SK-N-SH (cell line): ENCODE measurements at regions not wholly inside any gene's neighbourhood (a gene's known extent, or its start where the extent isn't known, plus 50 kb on each side); places are given as distances from the start of the nearest gene placed in this dataset.

Experiments used
- CTCF ChIA-PET: fragments of 300-600, 350-600 bp; formaldehyde crosslinking; extraction: SDS; loops from one replicate; lab custom pipeline; 2021; lab: Yijun Ruan, JAX
- POLR2A ChIA-PET: fragments of 350-600 bp; sonication (Branson Sonifier 250); formaldehyde crosslinking; extraction: SDS; loops from one replicate; lab custom pipeline; 2020; ENCODE audit warnings: antibody characterized with exemption, inconsistent platforms; lab: Yijun Ruan, JAX
- DNase-seq: peaks from one replicate; pipeline ENCODE4 v3.0.0; 2012
- H2AFZ ChIP-seq: fragments of 200-600 bp; sonication (generic); 2 replicates; pipeline ENCODE4 v1.8.1; 2016; ENCODE audit warnings: antibody characterized with exemption, mild to moderate bottlenecking, low read depth
- H3F3A ChIP-seq: fragments of 200-600 bp; sonication (generic); replicated peaks from 2 replicates; pipeline ENCODE3; 2016; ENCODE audit warnings: antibody characterized with exemption, mild to moderate bottlenecking; ENCODE audit not compliant: insufficient read depth
- H3K27ac ChIP-seq, 2 experiments: fragments of 200-500 bp in 1 of 2; fragments of 200-600 bp in 1 of 2; sonication (Bioruptor generic) in 1 of 2; sonication (generic), shearing (Covaris generic) in 1 of 2; 2 replicates each; pipeline versions ENCODE4 v1.5.1 to v1.6.1; 2014 to 2016; ENCODE audit warnings: low read depth in 2 of 2, inconsistent platforms in 1 of 2, low read length in 1 of 2, mild to moderate bottlenecking in 1 of 2, mixed read lengths in 1 of 2
- H3K27me3 ChIP-seq: fragments of 200-600 bp; sonication (generic), shearing (Covaris generic); 2 replicates; pipeline ENCODE4 v1.6.1; 2016; ENCODE audit warnings: mixed run types; ENCODE audit not compliant: insufficient read depth
- H3K36me3 ChIP-seq, 2 experiments: fragments of 200-500 bp in 1 of 2; fragments of 200-600 bp in 1 of 2; sonication (Bioruptor generic) in 1 of 2; sonication (generic) in 1 of 2; replicated peaks in 1 of 2; 2 replicates each; pipeline versions ENCODE3 to v1.5.1; 2014 to 2016; ENCODE audit warnings: low read length in 1 of 2, mild to moderate bottlenecking in 1 of 2; ENCODE audit not compliant: insufficient read depth in 2 of 2, control insufficient read depth in 1 of 2
- H3K4me1 ChIP-seq, 2 experiments: fragments of 200-500 bp in 1 of 2; fragments of 200-600 bp in 1 of 2; sonication (Bioruptor generic) in 1 of 2; sonication (generic), shearing (Covaris generic) in 1 of 2; 2 replicates each; pipeline versions ENCODE4 v1.5.1 to v1.6.1; 2014 to 2016; ENCODE audit warnings: low read depth in 1 of 2, low read length in 1 of 2, mixed run types in 1 of 2; ENCODE audit not compliant: insufficient read depth in 2 of 2, control insufficient read depth in 1 of 2
- H3K4me2 ChIP-seq: fragments of 200-600 bp; sonication (generic), shearing (Covaris generic); 2 replicates; pipeline ENCODE4 v1.6.1; 2017; ENCODE audit warnings: mixed run types
- H3K4me3 ChIP-seq, 2 experiments: fragments of 200-500 bp in 1 of 2; fragments of 200-600 bp in 1 of 2; sonication (Bioruptor generic) in 1 of 2; sonication (generic), shearing (Covaris generic) in 1 of 2; 2 replicates each; pipeline versions ENCODE4 v1.5.1 to v1.8.1; 2014 to 2016; ENCODE audit warnings: low read depth in 2 of 2, inconsistent platforms in 1 of 2, low read length in 1 of 2, mild to moderate bottlenecking in 1 of 2, mixed read lengths in 1 of 2, moderate library complexity in 1 of 2
- H3K79me2 ChIP-seq: fragments of 200-600 bp; sonication (generic); 2 replicates; pipeline ENCODE4 v1.8.1; 2017; ENCODE audit warnings: mild to moderate bottlenecking; ENCODE audit not compliant: insufficient read depth
- H3K9ac ChIP-seq: fragments of 200-600 bp; sonication (generic); 2 replicates; pipeline ENCODE4 v1.6.1; 2017; ENCODE audit warnings: mixed run types
- H3K9me2 ChIP-seq: fragments of 200-600 bp; sonication (generic); 2 replicates; pipeline ENCODE4 v1.6.1; 2017; ENCODE audit warnings: mixed run types
- H3K9me3 ChIP-seq: fragments of 200-600 bp; sonication (generic); 2 replicates; pipeline ENCODE4 v1.6.1; 2017; ENCODE audit warnings: mixed run types, mild to moderate bottlenecking, moderate library complexity
- H4K20me1 ChIP-seq: fragments of 200-600 bp; sonication (generic); 2 replicates; pipeline ENCODE4 v1.6.1; 2017; ENCODE audit warnings: mild to moderate bottlenecking, mixed run types; ENCODE audit not compliant: insufficient read depth
- CTCF ChIP-seq: fragments of 200-600 bp; sonication (generic); IDR thresholded peaks from 2 replicates; pipeline ENCODE4 v1.6.1; 2017; ENCODE audit warnings: antibody characterized with exemption, mild to moderate bottlenecking, moderate library complexity
- FOSL2 ChIP-seq: IDR thresholded peaks from 2 replicates; pipeline ENCODE4 v1.4.0; 2012; ENCODE audit warnings: low read depth, mild to moderate bottlenecking, moderate library complexity, borderline replicate concordance
- FOXJ3 ChIP-seq: sonication (generic); formaldehyde crosslinking; IDR thresholded peaks from 2 replicates; pipeline ENCODE4 v1.5.1; 2020; ENCODE audit warnings: mild to moderate bottlenecking, missing genetic modification reagents
- GABPA ChIP-seq: IDR thresholded peaks from 2 replicates; pipeline ENCODE4 v1.4.0; 2012; ENCODE audit warnings: low read depth, mild to moderate bottlenecking
- JUND ChIP-seq: IDR thresholded peaks from 2 replicates; pipeline ENCODE4 v1.4.0; 2012
- MXI1 ChIP-seq: IDR thresholded peaks from 2 replicates; pipeline ENCODE4 v1.6.1; 2012; ENCODE audit warnings: mild to moderate bottlenecking, low read depth, low read length, improper control_type of control experiment
- RFX5 ChIP-seq: IDR thresholded peaks from 2 replicates; pipeline ENCODE4 v1.6.1; 2012; ENCODE audit warnings: mild to moderate bottlenecking, improper control_type of control experiment, low read length
- SIN3A ChIP-seq: IDR thresholded peaks from 2 replicates; pipeline ENCODE4 v1.6.1; 2012; ENCODE audit warnings: low read depth, mild to moderate bottlenecking, low read length, moderate library complexity, borderline replicate concordance
- TEAD4 ChIP-seq: IDR thresholded peaks from 2 replicates; pipeline ENCODE4 v1.4.0; 2012; ENCODE audit warnings: mild to moderate bottlenecking, borderline replicate concordance; ENCODE audit not compliant: insufficient read depth
- WGBS: methylation state at CpG from one replicate; pipeline ENCODE4 v1.1.6; 2017; ENCODE audit warnings: low lambda C conversion rate; 5-methylcytosine and 5-hydroxymethylcytosine counted together
- TF ChIP-seq, protein P1 (sequence below): IDR thresholded peaks from 2 replicates; pipeline ENCODE4 v1.6.1; 2012; ENCODE audit warnings: mild to moderate bottlenecking, low read depth, low read length, moderate library complexity
- TF ChIP-seq, protein P2 (sequence below): fragments of 150-350 bp; IDR thresholded peaks from 2 replicates; pipeline ENCODE4 v1.6.1; 2017; ENCODE audit warnings: antibody characterized with exemption, low read length, low read depth, borderline replicate concordance
- TF ChIP-seq, protein P3 (sequence below): IDR thresholded peaks from 2 replicates; pipeline ENCODE4 v1.4.0; 2012; ENCODE audit warnings: low read depth, borderline replicate concordance

DNA sequence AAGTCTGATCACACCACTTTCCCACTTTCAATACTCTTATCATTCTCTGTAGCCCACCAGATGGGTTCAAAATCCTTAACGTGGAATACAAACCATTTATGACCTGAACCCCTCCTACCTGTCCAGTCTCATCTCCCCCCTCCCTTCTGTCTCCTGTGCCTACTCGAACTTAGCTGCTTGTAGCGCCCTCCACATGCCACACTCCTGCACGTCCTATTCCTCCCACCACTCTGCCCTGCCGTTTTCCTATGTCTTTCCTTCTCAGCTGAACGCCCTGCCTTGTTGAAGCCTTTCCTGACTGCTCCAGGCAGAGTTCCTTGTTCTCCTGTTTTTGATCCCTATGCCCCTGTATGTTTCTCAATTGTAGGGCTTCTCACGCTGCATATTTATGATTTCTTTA is 390.1 kb downstream of the HRH4 start:
- Histone ChIP-seq H3K27ac (no peak overlapping the region), H3K27me3 (no peaks in the 10 kb centered on the region), H4K20me1 (no peaks in the 10 kb centered on the region), H2AFZ (no peak overlapping the region), H3K4me1 (no peaks in the 10 kb centered on the region), H3K9me2 (no peaks in the 10 kb centered on the region), H3K79me2 (no peaks in the 10 kb centered on the region), H3K9ac (no peak overlapping the region), H3F3A (no peaks in the 10 kb centered on the region), H3K9me3 (no peaks in the 10 kb centered on the region), H3K36me3 (no peaks in the 10 kb centered on the region), H3K4me3 (no peak overlapping the region), H3K4me2 (no peak overlapping the region)
- CTCF ChIA-PET = interaction anchor here (0.5 kb wide), 1 partner anchor 42 kb away, joined by 3 read pairs; no protein-coding TSS in a partner anchor
- POLR2A ChIA-PET = no interaction called here
- TF ChIP-seq MXI1 (no peak), TEAD4 (no peak), CTCF (no peak), SIN3A (no peak), JUND (no peak), GABPA (no peak), FOSL2 (no peak)
- TF ChIP-seq, protein P1, sequence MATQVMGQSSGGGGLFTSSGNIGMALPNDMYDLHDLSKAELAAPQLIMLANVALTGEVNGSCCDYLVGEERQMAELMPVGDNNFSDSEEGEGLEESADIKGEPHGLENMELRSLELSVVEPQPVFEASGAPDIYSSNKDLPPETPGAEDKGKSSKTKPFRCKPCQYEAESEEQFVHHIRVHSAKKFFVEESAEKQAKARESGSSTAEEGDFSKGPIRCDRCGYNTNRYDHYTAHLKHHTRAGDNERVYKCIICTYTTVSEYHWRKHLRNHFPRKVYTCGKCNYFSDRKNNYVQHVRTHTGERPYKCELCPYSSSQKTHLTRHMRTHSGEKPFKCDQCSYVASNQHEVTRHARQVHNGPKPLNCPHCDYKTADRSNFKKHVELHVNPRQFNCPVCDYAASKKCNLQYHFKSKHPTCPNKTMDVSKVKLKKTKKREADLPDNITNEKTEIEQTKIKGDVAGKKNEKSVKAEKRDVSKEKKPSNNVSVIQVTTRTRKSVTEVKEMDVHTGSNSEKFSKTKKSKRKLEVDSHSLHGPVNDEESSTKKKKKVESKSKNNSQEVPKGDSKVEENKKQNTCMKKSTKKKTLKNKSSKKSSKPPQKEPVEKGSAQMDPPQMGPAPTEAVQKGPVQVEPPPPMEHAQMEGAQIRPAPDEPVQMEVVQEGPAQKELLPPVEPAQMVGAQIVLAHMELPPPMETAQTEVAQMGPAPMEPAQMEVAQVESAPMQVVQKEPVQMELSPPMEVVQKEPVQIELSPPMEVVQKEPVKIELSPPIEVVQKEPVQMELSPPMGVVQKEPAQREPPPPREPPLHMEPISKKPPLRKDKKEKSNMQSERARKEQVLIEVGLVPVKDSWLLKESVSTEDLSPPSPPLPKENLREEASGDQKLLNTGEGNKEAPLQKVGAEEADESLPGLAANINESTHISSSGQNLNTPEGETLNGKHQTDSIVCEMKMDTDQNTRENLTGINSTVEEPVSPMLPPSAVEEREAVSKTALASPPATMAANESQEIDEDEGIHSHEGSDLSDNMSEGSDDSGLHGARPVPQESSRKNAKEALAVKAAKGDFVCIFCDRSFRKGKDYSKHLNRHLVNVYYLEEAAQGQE = no peak
- TF ChIP-seq, protein P2, sequence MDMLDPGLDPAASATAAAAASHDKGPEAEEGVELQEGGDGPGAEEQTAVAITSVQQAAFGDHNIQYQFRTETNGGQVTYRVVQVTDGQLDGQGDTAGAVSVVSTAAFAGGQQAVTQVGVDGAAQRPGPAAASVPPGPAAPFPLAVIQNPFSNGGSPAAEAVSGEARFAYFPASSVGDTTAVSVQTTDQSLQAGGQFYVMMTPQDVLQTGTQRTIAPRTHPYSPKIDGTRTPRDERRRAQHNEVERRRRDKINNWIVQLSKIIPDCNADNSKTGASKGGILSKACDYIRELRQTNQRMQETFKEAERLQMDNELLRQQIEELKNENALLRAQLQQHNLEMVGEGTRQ = no peak
- DNase-seq = no peak
- 28% methylated on average over 7 of the region's 7 CpGs for WGBS

GRCh38 chr18:24853076-24853475 is 392.6 kb downstream of the HRH4 start:
- TF ChIP-seq, protein P3, sequence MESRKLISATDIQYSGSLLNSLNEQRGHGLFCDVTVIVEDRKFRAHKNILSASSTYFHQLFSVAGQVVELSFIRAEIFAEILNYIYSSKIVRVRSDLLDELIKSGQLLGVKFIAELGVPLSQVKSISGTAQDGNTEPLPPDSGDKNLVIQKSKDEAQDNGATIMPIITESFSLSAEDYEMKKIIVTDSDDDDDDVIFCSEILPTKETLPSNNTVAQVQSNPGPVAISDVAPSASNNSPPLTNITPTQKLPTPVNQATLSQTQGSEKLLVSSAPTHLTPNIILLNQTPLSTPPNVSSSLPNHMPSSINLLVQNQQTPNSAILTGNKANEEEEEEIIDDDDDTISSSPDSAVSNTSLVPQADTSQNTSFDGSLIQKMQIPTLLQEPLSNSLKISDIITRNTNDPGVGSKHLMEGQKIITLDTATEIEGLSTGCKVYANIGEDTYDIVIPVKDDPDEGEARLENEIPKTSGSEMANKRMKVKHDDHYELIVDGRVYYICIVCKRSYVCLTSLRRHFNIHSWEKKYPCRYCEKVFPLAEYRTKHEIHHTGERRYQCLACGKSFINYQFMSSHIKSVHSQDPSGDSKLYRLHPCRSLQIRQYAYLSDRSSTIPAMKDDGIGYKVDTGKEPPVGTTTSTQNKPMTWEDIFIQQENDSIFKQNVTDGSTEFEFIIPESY = no peak
- TF ChIP-seq TEAD4 (no peak), FOXJ3 (no peak), RFX5 (no peak)
- Histone ChIP-seq H3K4me1 (no peaks in the 10 kb centered on the region), H3K4me2 (no peak overlapping the region), H3K79me2 (no peaks in the 10 kb centered on the region), H3K9ac (no peak overlapping the region), H4K20me1 (no peaks in the 10 kb centered on the region), H3K9me2 (no peaks in the 10 kb centered on the region), H2AFZ (no peak overlapping the region), H3K36me3 (no peaks in the 10 kb centered on the region), H3K9me3 (no peaks in the 10 kb centered on the region), H3F3A (no peaks in the 10 kb centered on the region), H3K27me3 (no peaks in the 10 kb centered on the region), H3K27ac (no peak overlapping the region), H3K4me3 (no peak overlapping the region)
- CTCF ChIA-PET = no interaction called here
- no peak for DNase-seq
- WGBS = 42% methylated on average over 2 of the region's 4 CpGs
- POLR2A ChIA-PET = no interaction called here
